GM21423 (cell line): ENCODE measurements at regions not wholly inside any gene's neighbourhood (a gene's known extent, or its start where the extent isn't known, plus 50 kb on each side); places are given as distances from the start of the nearest gene placed in this dataset.

Experiments used
- ATAC-seq: cut with Tn5 transposase; IDR thresholded peaks from one replicate; pipeline ENCODE4 v1.9.1; 2021; ENCODE audit warnings: mild to moderate bottlenecking, moderate library complexity; ENCODE audit not compliant: unreplicated experiment

- no peak for ATAC-seq
Measured at GRCh38 chr7:16065939-16066338, 355.4 kb downstream of the CRPPA start.

- ATAC-seq, result no peak
Measured at GRCh38 chr7:16063716-16064675, 357.3 kb downstream of the CRPPA start.

- no peak for ATAC-seq
Measured at GRCh38 chr7:16063221-16063620, 358.1 kb downstream of the CRPPA start.

GRCh38 chr7:16062269-16062668 lies 359.1 kb downstream of the CRPPA start:
- ATAC-seq, result no peak

- no peak for ATAC-seq
Measured at GRCh38 chr7:16061630-16062029, 359.7 kb downstream of the CRPPA start.

GRCh38 chr7:16061011-16061410 lies 360.3 kb downstream of the CRPPA start:
- ATAC-seq, result no peak

- ATAC-seq, result no peak
Measured at GRCh38 chr7:16060502-16060901, 360.8 kb downstream of the CRPPA start.

GRCh38 chr7:16055263-16055976 lies 365.9 kb downstream of the CRPPA start:
- peak; percentile 78 for ATAC-seq

- ATAC-seq, result no peak
Measured at GRCh38 chr7:16051561-16052255, 365.2 kb upstream of the MEOX2 start.

GRCh38 chr7:16046041-16046440 lies 359.6 kb upstream of the MEOX2 start:
- ATAC-seq, result no peak

- ATAC-seq, result no peak
Measured at GRCh38 chr7:16045296-16045695, 358.8 kb upstream of the MEOX2 start.

- ATAC-seq, result no peak
Measured at GRCh38 chr7:16044645-16045044, 358.2 kb upstream of the MEOX2 start.

- no peak for ATAC-seq
Measured at GRCh38 chr7:16040346-16040745, 353.9 kb upstream of the MEOX2 start.

- ATAC-seq, result no peak
Measured at GRCh38 chr7:16038906-16039305, 352.4 kb upstream of the MEOX2 start.

GRCh38 chr7:16035392-16035791 lies 348.9 kb upstream of the MEOX2 start:
- no peak for ATAC-seq

- no peak for ATAC-seq
Measured at GRCh38 chr7:16034866-16035265, 348.4 kb upstream of the MEOX2 start.

- ATAC-seq, result no peak
Measured at GRCh38 chr7:16034353-16034752, 347.9 kb upstream of the MEOX2 start.

- ATAC-seq, result no peak
Measured at GRCh38 chr7:16033233-16033632, 346.8 kb upstream of the MEOX2 start.

GRCh38 chr7:16028636-16029035 lies 342.2 kb upstream of the MEOX2 start:
- ATAC-seq, result no peak

- ATAC-seq, result no peak
Measured at GRCh38 chr7:16028103-16028502, 341.6 kb upstream of the MEOX2 start.

- ATAC-seq, result no peak
Measured at GRCh38 chr7:16027396-16027795, 340.9 kb upstream of the MEOX2 start.
